Stimulated activated CD4-positive, alpha-beta T cell treated with anti-CD3 and anti-CD28 coated beads, Interleukin-15, amount 100 ng/mL, for 48 hours (primary cell): ENCODE measurements at regions not wholly inside any gene's neighbourhood (a gene's known extent, or its start where the extent isn't known, plus 50 kb on each side); places are given as distances from the start of the nearest gene placed in this dataset.

ENCODE experiments used
- DNase-seq, 2 donors: peaks; one replicate each; pipeline ENCODE4 v3.0.0-alpha.2; 2020; ENCODE audit warnings: low read depth in 2 of 2

DNA sequence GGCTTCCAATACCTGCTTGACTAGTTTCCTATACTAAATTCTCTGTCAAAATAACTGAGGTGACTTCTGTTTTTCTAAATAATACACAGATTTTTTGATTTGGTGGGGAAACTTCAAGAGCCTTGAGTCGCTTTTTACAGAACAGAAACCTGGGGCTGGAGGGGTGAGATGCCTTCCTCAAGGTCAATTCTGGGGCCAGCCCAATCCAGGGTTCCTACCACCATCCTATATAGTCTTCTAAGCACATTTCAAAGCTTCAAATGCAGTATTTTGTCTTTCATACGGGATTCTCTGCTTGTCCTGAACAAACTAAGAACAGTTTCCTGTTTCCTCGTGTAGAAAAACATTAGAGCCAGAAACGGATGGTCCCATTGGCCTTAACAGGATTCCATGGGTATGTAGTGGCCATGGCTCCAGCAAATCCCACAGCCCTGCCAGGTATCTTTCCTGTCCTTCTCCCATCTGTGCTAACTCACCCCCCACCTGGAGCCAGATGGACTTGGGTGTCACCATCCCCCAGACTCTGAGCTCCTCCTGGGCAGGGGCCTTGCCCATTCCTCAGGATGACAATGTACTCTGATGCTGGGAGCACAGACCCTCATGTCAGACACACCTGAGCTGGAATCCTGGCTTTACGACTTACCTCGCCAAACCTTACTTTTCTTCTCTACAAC is 146.9 kb downstream of the KLF13 start:
- no peak for DNase-seq

DNA sequence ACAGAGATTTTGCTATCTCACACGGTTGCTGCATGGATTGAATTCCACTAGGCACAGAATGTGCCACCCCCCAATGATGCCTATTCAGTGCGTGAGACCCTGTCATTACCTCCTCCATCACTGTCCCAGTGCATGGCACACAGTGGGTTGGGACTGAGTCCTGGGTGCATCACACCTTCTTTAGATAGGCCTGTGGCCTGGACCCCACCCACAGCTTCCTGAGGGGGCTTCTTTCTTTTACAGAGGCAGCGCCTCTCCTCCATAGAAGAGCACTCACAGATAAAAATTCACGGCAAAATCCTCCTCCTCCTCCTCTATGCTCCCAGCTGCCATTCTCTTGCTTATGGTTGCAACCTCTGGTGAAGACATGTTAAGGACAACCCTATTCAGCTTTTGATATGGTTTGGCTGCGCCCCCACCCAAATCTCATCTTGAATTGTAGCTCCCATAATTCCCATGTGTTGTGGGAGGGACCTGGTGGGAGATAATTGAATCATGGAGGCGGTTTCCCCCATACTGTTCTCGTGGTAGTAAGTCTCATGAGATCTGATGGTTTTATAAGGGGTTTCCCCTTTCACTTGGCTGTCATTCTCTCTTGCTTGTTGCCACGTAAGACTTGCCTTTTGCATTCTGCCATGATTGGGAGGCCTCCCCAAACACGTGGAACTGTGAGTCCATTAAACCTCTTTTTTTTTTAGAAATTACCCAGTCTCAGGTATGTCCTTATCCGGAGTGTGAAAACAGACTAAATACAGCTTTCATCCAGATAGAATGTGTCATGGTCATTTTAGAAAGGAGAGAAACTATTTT is 147.6 kb downstream of the KLF13 start:
- DNase-seq = no peak

DNA sequence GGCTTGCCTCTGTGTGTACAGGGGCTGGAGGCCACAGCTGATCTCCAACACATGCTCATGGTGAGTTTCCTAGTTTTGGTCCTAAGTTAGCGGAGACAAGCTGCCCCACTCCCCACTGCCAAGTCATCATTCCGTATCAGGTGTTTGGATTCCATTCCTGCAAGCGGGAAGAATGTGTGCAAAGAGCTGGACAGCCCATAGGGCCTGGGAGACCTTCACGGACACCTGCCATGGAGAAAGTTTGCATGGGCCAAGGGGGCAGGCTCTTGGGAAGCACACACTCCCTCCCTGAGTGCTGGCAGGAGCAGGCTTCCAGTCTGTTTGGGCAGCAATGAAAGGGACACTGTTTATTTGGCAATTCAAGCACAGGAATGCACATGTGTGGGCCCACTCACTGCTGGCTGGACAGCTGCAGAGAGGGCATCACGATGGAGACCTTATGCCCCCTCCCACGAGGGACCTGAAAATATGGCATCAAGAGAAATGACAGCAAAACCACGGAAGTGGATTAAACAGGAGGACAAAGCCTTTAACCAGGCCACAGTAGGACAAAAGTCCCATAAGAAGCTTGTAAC is 149.7 kb downstream of the KLF13 start:
- DNase-seq = no peak

DNA sequence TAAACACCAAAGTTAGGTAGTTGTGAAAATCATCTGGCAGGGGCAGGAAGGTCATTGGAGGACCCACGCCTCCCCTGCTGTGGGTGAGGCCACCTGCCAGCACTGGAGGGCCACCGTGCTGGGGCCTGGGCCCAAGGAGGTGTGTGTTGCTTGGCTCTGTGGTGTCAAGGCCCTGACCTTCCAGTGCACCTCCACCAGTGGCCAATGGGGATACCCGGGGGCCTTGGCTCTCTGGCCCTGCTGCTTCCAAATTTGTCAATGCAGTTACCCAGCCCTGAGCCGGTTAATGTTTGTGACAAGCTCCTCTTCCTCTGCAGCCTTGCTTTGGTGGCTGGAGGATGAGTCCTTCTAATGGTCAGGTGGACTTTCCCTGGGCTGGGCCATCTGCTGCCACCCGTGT is 150.2 kb downstream of the KLF13 start:
- no peak for DNase-seq

DNA sequence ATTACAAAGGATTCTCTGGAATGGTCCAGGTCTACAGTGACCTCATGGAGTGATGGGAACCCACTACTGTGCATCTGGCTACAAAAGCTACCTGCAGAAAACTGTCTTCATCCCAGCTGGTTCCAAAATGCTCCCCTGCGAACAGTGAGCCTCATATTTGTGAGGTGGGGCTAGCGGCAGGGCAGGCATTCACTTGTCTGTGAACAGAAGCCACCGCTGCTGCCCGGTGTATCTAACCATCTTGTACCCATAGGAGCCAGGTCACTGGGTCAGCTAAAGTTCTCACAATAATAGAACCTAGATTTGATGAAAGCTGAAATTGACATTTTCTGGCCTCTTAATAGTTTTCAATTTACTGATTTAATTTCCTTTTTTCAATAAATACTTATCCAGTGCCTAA is 150.7 kb downstream of the KLF13 start:
- no peak for DNase-seq

DNA sequence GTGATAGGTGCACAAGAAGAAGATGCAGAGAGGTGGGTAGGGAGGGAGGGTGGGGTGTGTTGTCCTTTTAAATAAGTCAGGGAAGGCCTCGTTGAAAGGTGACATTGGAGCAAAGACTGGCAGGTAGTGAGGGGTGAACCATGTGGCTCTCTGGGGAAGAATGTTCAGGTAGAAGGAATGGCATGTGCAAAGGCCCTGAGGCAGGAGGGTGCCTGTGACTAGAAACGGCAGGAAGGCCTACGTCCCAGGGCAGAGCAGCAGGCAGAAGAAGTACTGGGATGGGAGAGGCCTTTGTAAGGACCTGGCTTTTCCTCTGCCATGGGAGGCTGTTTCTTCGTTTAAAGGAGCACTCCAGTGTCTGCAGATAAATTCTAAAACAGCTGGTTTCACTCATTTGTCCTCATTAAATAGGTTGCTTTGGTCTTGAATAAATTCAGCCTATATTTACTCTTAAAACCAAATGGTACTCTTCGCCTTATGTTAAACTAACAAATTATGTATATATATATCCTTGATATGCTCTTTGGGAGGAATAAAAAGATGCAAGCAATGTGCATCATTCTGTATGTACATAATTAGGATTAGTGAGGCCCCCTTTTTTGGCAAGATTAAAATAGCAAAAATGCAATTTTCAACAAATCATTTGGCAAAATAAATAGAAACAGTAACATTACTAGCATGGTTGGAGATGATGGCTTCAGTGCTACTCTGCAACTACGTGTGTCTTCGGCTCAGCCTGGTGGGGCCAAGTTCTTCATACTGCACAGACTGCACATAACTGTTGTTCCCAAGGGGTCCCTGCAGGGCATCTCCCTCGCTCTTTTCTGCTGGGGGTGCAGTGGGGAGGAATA is 151.4 kb downstream of the KLF13 start:
- DNase-seq = no peak

DNA sequence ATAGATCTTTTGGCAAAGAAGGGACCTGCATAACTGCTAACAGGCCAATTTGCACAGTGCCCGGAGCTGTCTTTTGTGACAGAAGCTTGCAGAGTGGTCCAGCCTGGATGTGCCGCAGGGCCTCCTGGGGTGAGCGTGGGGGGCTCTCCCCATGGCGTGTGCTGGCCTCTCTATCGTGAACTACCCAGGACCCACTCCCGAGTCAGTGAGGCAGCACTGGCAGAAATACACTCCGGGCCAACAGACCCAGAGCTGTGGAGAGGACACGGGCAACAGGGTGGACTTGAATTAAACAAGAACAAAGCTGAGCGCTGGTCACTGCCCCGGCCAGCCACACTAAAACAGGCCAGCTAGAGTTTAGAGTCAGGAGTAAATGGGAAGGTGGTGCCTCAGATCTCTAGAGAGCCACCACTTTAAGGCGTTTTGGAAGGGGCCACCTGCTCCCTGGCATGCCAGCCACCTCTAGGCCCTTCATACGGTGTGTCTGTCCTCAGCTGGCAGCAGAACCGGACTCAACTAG is 152.1 kb downstream of the KLF13 start:
- DNase-seq = no peak

DNA sequence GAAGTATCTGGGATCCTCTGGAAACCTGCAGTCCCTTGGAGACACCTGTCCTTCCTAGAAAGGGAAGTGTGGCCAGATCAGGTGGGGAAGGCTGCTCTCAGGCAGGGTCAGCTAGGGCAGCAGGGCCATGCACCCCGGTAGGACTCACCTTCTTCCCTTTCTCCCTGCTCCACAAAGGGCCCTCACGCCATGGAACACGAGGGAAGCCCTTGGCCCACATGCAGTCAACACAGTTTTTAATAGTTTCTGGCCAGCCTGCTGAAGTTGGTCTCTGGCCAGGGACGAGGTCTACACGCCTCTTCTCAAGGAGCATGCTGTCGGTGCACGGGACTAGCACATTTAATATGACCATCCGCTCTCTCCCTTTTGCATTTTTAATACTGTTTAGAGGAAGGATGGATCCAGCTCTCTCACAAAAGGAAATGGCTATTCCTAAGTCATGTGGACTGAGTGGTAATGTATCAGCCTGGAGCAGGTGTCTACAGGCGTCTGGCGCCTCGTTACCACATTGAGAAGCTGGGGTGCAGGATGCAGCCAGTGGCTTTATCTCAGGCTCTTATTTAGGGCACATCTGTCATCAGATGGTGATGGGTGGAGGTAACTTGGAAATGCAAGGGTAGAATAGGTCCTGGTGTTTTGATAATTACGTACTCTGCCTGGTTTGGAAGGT is 153.9 kb downstream of the KLF13 start:
- DNase-seq = no peak

DNA sequence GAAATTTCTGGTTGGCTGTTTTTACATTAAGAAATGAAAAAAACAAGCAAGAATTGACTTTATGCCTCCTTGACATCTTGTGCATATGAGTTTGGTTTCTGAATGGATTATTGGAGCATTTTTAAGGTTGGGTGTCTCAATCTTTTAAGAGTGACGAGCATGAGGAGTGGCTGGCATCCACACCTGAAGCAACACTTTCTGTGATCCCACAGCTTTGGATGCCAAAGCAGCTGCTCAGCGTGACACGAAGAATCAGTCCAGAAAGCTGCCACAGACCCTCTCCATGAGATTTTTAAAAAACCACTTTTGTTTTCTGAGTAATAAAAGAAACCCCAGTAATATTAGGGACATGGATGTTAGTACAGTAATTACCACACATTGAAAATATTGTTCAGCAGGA is 154.5 kb downstream of the KLF13 start:
- DNase-seq = no peak

DNA sequence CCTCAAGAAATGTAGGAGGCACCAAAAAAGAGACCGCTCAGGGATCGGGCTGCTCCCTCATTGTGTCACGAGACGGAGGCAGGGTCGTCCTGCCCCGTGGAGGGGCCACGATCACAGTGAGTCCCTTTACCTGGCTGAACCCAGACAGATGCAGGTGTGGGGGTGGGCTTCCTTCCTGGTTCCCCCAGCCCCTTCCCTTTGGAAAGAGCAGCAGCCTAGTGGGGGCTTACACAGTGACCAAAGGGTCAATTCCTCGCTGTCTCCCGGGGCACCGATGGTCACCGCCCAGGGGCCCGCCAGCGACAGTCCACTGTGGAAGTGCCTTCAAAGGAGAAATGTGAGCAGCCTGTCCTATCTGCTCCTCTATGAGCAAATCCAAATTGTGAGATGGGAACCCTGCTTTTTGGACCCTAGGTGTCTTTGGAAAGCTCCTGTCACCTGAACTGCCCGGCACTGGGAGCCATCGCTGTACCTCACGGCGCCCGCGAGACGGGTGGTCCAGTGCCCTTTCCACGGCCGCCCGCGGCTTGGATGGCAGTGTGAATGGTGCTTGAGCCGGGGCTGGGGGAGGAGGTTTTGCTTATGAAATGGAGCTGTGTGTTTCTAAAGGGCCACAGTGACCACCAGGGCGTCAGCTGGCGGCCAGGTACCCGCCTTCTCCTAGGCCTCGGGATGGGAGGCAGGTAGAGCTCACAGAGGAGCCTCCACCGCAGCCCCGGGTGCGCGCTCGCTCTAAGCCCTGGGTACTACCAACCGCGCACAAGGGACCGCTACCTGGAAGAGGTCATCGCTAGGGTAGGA is 155.7 kb downstream of the KLF13 start:
- no peak for DNase-seq

DNA sequence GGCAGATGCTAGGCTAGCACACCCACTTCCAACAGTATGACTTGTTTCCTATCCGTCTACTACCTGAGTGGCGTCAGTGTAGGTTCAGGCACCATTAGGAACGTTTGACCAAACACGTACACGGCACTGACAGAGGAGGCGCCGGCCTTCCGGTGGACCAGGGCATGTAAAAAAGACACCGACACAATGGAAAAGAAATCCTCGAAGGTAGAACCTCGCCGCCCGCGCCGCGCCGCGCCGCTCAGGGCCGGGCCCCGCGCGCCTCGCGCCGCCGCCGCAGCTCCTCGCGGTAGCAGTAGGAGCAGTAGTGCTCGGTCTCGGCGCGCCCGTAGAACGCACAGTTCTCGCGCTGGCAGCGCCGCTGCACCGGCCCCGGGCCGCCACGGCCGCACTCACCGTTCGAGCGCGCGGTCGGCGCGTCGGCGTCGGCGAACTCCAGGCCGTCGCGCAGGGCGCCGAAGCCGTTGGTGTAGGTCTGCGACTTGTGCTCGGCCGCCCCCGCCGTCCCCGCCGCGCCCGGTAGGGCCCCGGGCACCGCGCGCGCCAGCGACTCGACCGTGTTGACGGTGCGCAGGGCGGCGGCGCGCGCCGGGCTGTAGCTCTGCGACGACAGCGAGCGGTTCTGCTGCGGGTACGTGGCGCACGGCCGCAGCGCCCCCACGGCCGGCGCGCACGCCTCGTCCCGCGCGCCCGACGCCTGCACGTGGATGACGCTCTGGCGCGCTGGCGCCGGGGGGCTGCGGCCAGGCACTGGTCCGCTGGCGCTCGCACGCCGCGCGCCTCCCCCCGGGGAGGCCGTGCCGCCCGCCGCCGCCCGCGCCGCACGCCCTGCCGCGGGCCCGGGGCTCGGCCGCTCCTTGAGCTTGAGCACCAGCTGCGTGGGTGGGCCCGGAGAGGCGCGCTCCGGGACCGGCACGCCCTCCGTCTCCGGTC is 156.7 kb downstream of the KLF13 start:
- DNase-seq = peak; percentile 56 to 65

DNA sequence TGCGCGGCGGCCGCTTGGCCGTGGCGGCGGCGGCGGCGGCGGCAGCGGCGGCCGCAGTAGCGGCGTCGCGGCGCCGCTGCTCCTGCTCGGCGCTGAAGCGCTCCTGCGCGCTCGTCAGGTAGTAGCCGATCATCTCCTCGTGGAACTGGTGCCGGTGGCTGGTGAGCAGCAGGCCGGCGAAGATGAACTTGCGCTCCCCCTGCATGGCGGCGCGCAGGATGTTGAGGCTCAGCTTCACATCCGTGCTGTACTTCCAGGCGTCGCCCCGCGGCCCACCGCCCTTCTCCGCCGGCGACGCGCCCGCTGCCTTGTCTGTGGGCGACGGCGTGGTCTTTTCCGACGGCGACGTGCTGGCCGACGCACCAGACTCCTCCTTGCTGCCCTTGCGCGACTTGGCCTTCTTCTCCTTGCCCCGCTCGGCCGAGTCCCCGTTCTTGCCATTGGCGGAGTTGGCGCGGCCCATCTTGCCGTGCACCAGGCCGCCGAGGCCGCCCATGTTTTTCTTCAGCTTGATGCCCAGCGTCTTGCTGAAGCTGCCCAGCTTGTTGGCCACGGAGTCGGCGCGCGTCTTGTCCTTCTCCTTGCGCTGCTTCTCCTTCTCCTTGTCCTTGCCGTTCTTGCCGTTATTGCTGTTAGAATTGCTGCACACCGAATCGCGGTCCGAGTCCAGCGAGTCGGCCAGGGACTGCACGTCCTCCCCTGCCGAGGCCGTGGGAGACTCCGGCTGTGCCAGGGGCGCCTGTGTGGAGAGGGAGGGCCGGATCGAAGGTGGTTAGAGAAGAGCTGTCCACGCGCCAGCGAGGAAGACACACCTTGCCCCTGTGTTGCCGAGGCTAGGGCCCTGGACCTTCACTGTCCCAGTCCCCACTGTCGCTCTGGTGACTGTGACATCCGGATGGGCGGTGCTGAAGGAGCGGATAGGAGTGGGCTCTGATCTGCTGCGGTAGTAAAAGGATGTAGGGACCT is 157.6 kb downstream of the KLF13 start:
- peak in 1 of 2 donors; percentile 19 for DNase-seq

DNA sequence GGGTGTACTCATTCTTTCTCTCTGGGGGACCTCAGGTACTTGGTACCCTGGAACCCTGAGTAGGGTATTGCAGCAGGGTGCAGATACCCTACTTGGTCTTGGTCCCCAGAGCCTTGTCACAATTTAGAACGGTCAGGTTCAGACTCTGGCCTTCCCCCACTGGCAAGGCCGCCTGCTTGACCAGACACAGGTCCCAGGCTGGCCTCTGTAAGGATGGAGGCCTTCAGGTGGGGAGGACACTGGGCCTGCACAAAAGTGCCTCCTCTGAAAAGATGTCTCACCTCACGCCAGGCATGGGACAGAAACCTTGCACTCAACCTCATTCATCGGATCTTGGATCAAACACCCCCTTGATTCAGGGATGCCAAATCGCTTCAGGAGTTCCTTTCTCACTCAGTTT is 158.4 kb downstream of the KLF13 start:
- DNase-seq = no peak

DNA sequence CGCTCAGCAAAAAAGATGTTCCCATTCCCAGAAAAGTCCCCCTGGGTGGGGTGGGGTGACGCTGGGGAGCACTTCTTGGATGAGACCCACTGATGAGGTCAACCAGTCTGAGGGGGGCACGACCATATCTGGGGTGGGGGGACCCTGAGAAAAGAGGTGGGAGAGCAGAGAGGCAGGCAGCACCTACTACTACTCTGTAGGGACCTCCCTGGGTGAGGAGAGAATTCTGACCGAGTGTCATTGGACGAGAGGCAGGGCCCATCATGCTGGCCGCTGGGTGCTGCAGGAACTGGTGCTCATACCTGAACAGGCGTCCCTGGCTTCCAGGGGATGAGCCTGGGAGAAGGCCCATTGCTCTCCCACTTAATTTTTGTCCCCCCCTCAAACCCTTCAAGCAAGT is 158.8 kb downstream of the KLF13 start:
- DNase-seq = no peak

DNA sequence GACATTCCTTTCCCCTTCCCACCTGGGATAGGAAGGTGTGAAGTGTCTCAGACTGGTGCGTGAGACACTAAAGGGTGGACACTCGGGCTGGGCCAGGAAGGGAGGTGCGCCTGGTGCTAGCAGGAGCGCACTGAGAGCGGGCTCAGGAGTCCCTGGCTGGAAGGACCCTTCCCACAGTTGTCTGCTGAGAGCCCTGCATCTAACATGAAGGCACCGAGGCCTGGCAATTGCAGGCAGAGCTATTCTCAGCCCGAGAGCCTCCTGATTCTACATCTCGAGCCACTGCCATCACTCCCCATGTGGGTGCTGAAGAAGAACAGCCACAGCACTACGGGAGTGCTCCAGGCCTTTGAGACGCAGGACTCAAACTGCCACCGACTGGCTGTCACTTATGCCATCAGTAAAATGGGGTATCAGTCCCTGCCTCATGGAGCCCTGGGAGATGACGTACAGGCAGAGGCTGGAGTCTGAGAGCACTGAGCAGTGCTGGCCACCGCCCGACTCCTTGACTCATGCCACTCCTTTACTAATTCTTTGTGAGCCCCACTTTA is 159.4 kb downstream of the KLF13 start:
- no peak for DNase-seq

DNA sequence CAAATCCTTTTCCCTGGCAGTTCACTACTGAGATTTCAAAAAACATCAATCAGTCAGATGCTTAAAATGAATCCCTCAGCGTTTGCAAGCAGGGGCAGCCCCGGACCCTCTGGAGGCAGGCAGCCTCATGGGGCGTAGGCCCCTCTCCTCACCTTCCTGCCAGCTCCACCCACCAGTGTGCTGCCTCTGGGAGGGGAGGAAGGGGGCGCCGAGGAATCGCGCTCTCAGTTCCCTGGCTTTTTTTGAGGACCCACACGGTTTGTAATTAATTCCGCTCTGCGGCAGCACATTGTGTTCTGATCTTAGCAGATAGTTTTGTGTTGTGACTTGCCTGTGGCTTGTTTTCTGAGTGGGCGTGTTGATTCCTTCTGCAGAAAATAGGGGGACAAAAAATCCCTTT is 159.9 kb downstream of the KLF13 start:
- DNase-seq = no peak

DNA sequence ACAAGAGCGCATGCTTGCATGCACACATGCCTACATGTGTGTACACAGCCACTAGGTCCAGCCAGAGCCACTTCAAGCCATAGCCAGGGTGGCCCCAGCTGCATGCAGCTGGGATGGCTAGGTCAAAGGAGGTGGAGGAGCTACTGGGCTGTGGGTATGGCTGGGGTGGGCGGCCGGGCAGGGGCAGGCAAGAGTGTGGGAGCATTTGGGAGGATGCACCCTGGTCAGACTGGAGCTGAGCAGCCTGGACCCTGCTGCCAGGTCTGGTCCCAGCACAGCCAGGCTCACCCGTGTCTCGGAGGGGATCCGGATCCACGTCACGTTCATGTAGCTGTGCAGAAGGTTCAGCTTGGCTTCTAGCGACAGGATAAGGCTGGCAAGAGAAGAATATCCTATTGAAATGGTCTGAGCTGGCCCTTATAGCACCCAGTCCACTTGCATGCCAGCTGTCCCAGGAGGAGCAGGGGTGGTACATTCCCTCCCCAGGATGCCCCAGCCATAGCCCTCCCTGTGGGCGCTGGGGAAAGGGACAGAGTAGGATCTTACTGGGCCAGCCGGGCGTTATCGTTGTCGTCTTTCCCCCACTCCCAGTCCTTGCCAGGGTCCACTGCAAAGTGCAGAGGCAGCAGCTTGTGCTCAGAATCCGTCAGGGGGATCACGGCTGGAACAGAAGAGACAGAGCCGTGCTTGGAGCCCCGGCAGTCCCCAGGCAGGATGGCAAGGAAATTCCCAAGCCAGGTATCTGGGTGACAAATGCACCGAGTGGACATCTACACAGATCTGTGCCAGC is 160.5 kb downstream of the KLF13 start:
- DNase-seq = no peak
